ENCODE measurements at regions not wholly inside any gene's neighbourhood (a gene's known extent, or its start where the extent isn't known, plus 50 kb on each side); places are given as distances from the start of the nearest gene placed in this dataset.

- TF ChIP-seq EZH2 (IDR thresholded peaks at IDR 0.05; ENCODE audit: insufficient read depth, poor library complexity, severe bottlenecking) (no peak), EZH2phosphoT487 (IDR thresholded peaks at IDR 0.05; ENCODE audit: insufficient read depth, low read depth) (no peak)
Measured at GRCh38 chr3:117927825-117928224, 1106.8 kb downstream of the IGSF11 start.

Data from GM23248 (cell line).